Stimulated activated naive B cell treated with anti-CD40 and anti-IgM and Interleukin-4, amounts not matched to agents 10 μg/mL and 1 μg/mL and 100 μg/mL, for 72 hours (primary cell): ENCODE measurements at regions not wholly inside any gene's neighbourhood (a gene's known extent, or its start where the extent isn't known, plus 50 kb on each side); places are given as distances from the start of the nearest gene placed in this dataset.
"Not testable (repeated sequence)": the region's sequence is repeated elsewhere in the genome, so short reads cannot be mapped to it uniquely, and the experiment has no call there.

Source experiments
- ATAC-seq, 2 donors: fragments of 150-1000 bp; cut with Tn5 transposase; replicated peaks; 2 replicates each; pipeline ENCODE4 v1.10.0; 2021; ENCODE audit warnings: moderate library complexity in 1 of 2
- DNase-seq: peaks from one replicate; pipeline ENCODE4 v3.0.0; 2021
- H3K27ac Mint-ChIP-seq: one replicate; pipeline ENCODE4 v1.8.0; 2022; ENCODE audit warnings: mild to moderate bottlenecking, mixed read lengths
- H3K27me3 Mint-ChIP-seq, 2 donors: one replicate each; pipeline ENCODE4 v1.8.0; 2022; ENCODE audit warnings: mixed read lengths in 2 of 2
- H3K36me3 Mint-ChIP-seq, 2 donors: one replicate each; pipeline ENCODE4 v1.8.0; 2022; ENCODE audit warnings: mixed read lengths in 2 of 2, mild to moderate bottlenecking in 1 of 2
- H3K4me1 Mint-ChIP-seq, 2 donors: one replicate each; pipeline ENCODE4 v1.8.0; 2022; ENCODE audit warnings: mixed read lengths in 2 of 2, mild to moderate bottlenecking in 1 of 2
- H3K4me3 Mint-ChIP-seq, 2 donors: one replicate each; pipeline ENCODE4 v1.8.0; 2022; ENCODE audit warnings: mild to moderate bottlenecking in 2 of 2, mixed read lengths in 2 of 2, moderate library complexity in 1 of 2
- H3K9me3 Mint-ChIP-seq, 2 donors: one replicate each; pipeline ENCODE4 v1.8.0; 2022; ENCODE audit warnings: mixed read lengths in 2 of 2, mild to moderate bottlenecking in 1 of 2

GRCh38 chr15:21269121-21269520 lies 171.2 kb downstream of the POTEB3 start:
- H3K27ac Mint-ChIP-seq = no peak overlapping the region
- no peak for ATAC-seq
- H3K4me1 Mint-ChIP-seq = peaks cover 7 to 26% of the 10 kb centered on the region in 2 donors
- DNase-seq = no peak
- H3K9me3 Mint-ChIP-seq = no peaks in the 10 kb centered on the region
- peaks cover 12 to 19% of the 10 kb centered on the region in 2 donors for H3K27me3 Mint-ChIP-seq
- no peak overlapping the region for H3K4me3 Mint-ChIP-seq
- no peaks in the 10 kb centered on the region for H3K36me3 Mint-ChIP-seq

GRCh38 chr15:21268436-21268940 lies 171.8 kb downstream of the POTEB3 start:
- Mint-ChIP-seq H3K36me3 (no peaks in the 10 kb centered on the region), H3K27ac (no peak overlapping the region), H3K27me3 (peaks cover 12 to 19% of the 10 kb centered on the region in 2 donors), H3K9me3 (no peaks in the 10 kb centered on the region), H3K4me3 (no peak overlapping the region), H3K4me1 (peaks cover 7 to 26% of the 10 kb centered on the region in 2 donors)
- ATAC-seq = no peak
- DNase-seq = no peak

- Mint-ChIP-seq H3K36me3 (no peaks in the 10 kb centered on the region), H3K4me1 (peaks cover 7 to 26% of the 10 kb centered on the region in 2 donors), H3K9me3 (no peaks in the 10 kb centered on the region), H3K27me3 (peaks cover 12 to 19% of the 10 kb centered on the region in 2 donors), H3K4me3 (no peak overlapping the region), H3K27ac (no peak overlapping the region)
- DNase-seq (no peak), ATAC-seq (no peak)
Measured at GRCh38 chr15:21267671-21268395, 172.5 kb downstream of the POTEB3 start.

- H3K27me3 Mint-ChIP-seq = peaks cover 17 to 24% of the 10 kb centered on the region in 2 donors
- peaks cover 3% of the 10 kb centered on the region in 2 donors for H3K36me3 Mint-ChIP-seq
- no peak overlapping the region for H3K4me3 Mint-ChIP-seq
- peaks cover 4% of the 10 kb centered on the region in 2 donors for H3K9me3 Mint-ChIP-seq
- no peak overlapping the region for H3K27ac Mint-ChIP-seq
- DNase-seq (no peak), ATAC-seq (peak; percentile 41 to 47)
- peaks cover 10 to 24% of the 10 kb centered on the region in 2 donors for H3K4me1 Mint-ChIP-seq
Measured at GRCh38 chr15:21267226-21267625, 173.1 kb downstream of the POTEB3 start.

- H3K36me3 Mint-ChIP-seq, H3K4me3 Mint-ChIP-seq, ATAC-seq, H3K9me3 Mint-ChIP-seq, H3K27ac Mint-ChIP-seq, DNase-seq: not testable (repeated sequence)
- Mint-ChIP-seq H3K27me3 (peaks cover 24 to 34% of the 10 kb centered on the region in 2 donors), H3K4me1 (peaks cover 4 to 16% of the 10 kb centered on the region in 2 donors)
Measured at GRCh38 chr15:21265628-21266027, 174.7 kb downstream of the POTEB3 start.

- no peak overlapping the region for H3K27ac Mint-ChIP-seq
- peaks cover 3 to 6% of the 10 kb centered on the region in 2 donors for H3K36me3 Mint-ChIP-seq
- peaks cover 18 to 24% of the 10 kb centered on the region in 2 donors for H3K27me3 Mint-ChIP-seq
- H3K9me3 Mint-ChIP-seq = peaks cover 4% of the 10 kb centered on the region in 2 donors
- DNase-seq = no peak
- no peak overlapping the region for H3K4me3 Mint-ChIP-seq
- H3K4me1 Mint-ChIP-seq = peaks cover 4 to 14% of the 10 kb centered on the region in 2 donors
- ATAC-seq = no peak
Measured at GRCh38 chr15:21262851-21263425, 177.4 kb downstream of the POTEB3 start.

- ATAC-seq (no peak), DNase-seq (no peak)
- H3K36me3 Mint-ChIP-seq = peaks cover 3 to 6% of the 10 kb centered on the region in 2 donors
- H3K27me3 Mint-ChIP-seq = peaks cover 16 to 21% of the 10 kb centered on the region in 2 donors
- H3K4me3 Mint-ChIP-seq = no peak overlapping the region
- H3K9me3 Mint-ChIP-seq = peaks cover 4% of the 10 kb centered on the region in 2 donors
- H3K4me1 Mint-ChIP-seq = peaks cover 4 to 9% of the 10 kb centered on the region in 2 donors
- no peak overlapping the region for H3K27ac Mint-ChIP-seq
Measured at GRCh38 chr15:21261965-21262850, 178.1 kb downstream of the POTEB3 start.

- Mint-ChIP-seq H3K36me3 (peaks cover 3 to 6% of the 10 kb centered on the region in 2 donors), H3K9me3 (peaks cover 4% of the 10 kb centered on the region in 2 donors), H3K27ac (no peak overlapping the region), H3K27me3 (peaks cover 16 to 21% of the 10 kb centered on the region in 2 donors), H3K4me3 (no peak overlapping the region), H3K4me1 (peaks cover 3 to 4% of the 10 kb centered on the region in 2 donors)
- ATAC-seq (no peak), DNase-seq (no peak)
Measured at GRCh38 chr15:21261396-21261964, 178.8 kb downstream of the POTEB3 start.

- ATAC-seq = no peak
- Mint-ChIP-seq H3K27me3 (peaks cover 16 to 21% of the 10 kb centered on the region in 2 donors), H3K27ac (no peak overlapping the region), H3K4me1 (peaks cover 3 to 4% of the 10 kb centered on the region in 2 donors), H3K36me3 (peaks cover 3 to 6% of the 10 kb centered on the region in 2 donors), H3K4me3 (no peak overlapping the region), H3K9me3 (peaks cover 4% of the 10 kb centered on the region in 2 donors)
- DNase-seq = no peak
Measured at GRCh38 chr15:21260966-21261395, 179.3 kb downstream of the POTEB3 start.

- H3K9me3 Mint-ChIP-seq, ATAC-seq, H3K36me3 Mint-ChIP-seq, H3K27ac Mint-ChIP-seq, H3K4me3 Mint-ChIP-seq, H3K4me1 Mint-ChIP-seq, DNase-seq: not testable (repeated sequence)
- peaks cover 16 to 21% of the 10 kb centered on the region in 2 donors for H3K27me3 Mint-ChIP-seq
Measured at GRCh38 chr15:21258635-21259034, 181.7 kb downstream of the POTEB3 start.

- H3K4me3 Mint-ChIP-seq, ATAC-seq, H3K27ac Mint-ChIP-seq, H3K4me1 Mint-ChIP-seq, DNase-seq, H3K9me3 Mint-ChIP-seq, H3K36me3 Mint-ChIP-seq, H3K27me3 Mint-ChIP-seq: not testable (repeated sequence)
Measured at GRCh38 chr15:21249508-21250019, 190.7 kb downstream of the POTEB3 start.
